GM21737 (cell line): ENCODE measurements at regions not wholly inside any gene's neighbourhood (a gene's known extent, or its start where the extent isn't known, plus 50 kb on each side); places are given as distances from the start of the nearest gene placed in this dataset.

Experiments used
- ATAC-seq: cut with Tn5 transposase; IDR thresholded peaks from one replicate; pipeline ENCODE4 v1.9.1; 2021; ENCODE audit warnings: mild to moderate bottlenecking, moderate library complexity; ENCODE audit not compliant: unreplicated experiment

GRCh38 chr10:105834261-105835059, 1193.4 kb downstream of the SORCS3 start:
- no peak for ATAC-seq

GRCh38 chr10:105827133-105827532, 1186.0 kb downstream of the SORCS3 start:
- ATAC-seq, result no peak

- no peak for ATAC-seq
Observed at GRCh38 chr10:105807935-105808587, 1167.0 kb downstream of the SORCS3 start.

- ATAC-seq, result no peak
Observed at GRCh38 chr10:105803206-105803605, 1162.1 kb downstream of the SORCS3 start.

- no peak for ATAC-seq
Observed at GRCh38 chr10:105800641-105801040, 1159.6 kb downstream of the SORCS3 start.

GRCh38 chr10:105798328-105798889, 1157.3 kb downstream of the SORCS3 start:
- ATAC-seq, result no peak

- ATAC-seq, result no peak
Observed at GRCh38 chr10:105797234-105797890, 1156.3 kb downstream of the SORCS3 start.

GRCh38 chr10:105793071-105793470, 1152.0 kb downstream of the SORCS3 start:
- no peak for ATAC-seq

- no peak for ATAC-seq
Observed at GRCh38 chr10:105785721-105786120, 1144.6 kb downstream of the SORCS3 start.

GRCh38 chr10:105783936-105784483, 1142.9 kb downstream of the SORCS3 start:
- no peak for ATAC-seq

- no peak for ATAC-seq
Observed at GRCh38 chr10:105774881-105775280, 1133.8 kb downstream of the SORCS3 start.

- no peak for ATAC-seq
Observed at GRCh38 chr10:105774351-105774750, 1133.3 kb downstream of the SORCS3 start.

- ATAC-seq, result no peak
Observed at GRCh38 chr10:105770524-105771212, 1129.6 kb downstream of the SORCS3 start.

GRCh38 chr10:105769248-105770184, 1128.4 kb downstream of the SORCS3 start:
- no peak for ATAC-seq

GRCh38 chr10:105763611-105764010, 1122.5 kb downstream of the SORCS3 start:
- no peak for ATAC-seq

GRCh38 chr10:105761576-105762260, 1120.6 kb downstream of the SORCS3 start:
- no peak for ATAC-seq

- ATAC-seq, result no peak
Observed at GRCh38 chr10:105759669-105760068, 1118.6 kb downstream of the SORCS3 start.

- ATAC-seq, result no peak
Observed at GRCh38 chr10:105758209-105758998, 1117.3 kb downstream of the SORCS3 start.
